HUES6 (cell line): ENCODE measurements at regions not wholly inside any gene's neighbourhood (a gene's known extent, or its start where the extent isn't known, plus 50 kb on each side); places are given as distances from the start of the nearest gene placed in this dataset.

Experiments
- H3K27ac ChIP-seq: 2 replicates; pipeline ENCODE4 v1.7.0; 2013; ENCODE audit warnings: low read depth, mild to moderate bottlenecking, low read length, inconsistent platforms
- H3K27me3 ChIP-seq: 2 replicates; pipeline ENCODE4 v1.6.1; 2013; ENCODE audit warnings: low read length; ENCODE audit not compliant: control insufficient read depth, insufficient read depth
- H3K36me3 ChIP-seq: 2 replicates; pipeline ENCODE4 v1.6.1; 2013; ENCODE audit warnings: low read length; ENCODE audit not compliant: control insufficient read depth, insufficient read depth
- H3K4me1 ChIP-seq: 2 replicates; pipeline ENCODE4 v1.6.1; 2013; ENCODE audit warnings: low read length; ENCODE audit not compliant: control insufficient read depth, insufficient read depth
- H3K4me3 ChIP-seq: 2 replicates; pipeline ENCODE4 v1.5.1; 2013; ENCODE audit warnings: low read depth, low read length
- H3K9ac ChIP-seq: one replicate; pipeline ENCODE4 v1.6.1; 2013; ENCODE audit warnings: mild to moderate bottlenecking, low read length
- H3K9me3 ChIP-seq: 2 replicates; pipeline ENCODE4 v1.6.1; 2013; ENCODE audit warnings: low read depth, low read length; ENCODE audit not compliant: control insufficient read depth, insufficient read depth

DNA sequence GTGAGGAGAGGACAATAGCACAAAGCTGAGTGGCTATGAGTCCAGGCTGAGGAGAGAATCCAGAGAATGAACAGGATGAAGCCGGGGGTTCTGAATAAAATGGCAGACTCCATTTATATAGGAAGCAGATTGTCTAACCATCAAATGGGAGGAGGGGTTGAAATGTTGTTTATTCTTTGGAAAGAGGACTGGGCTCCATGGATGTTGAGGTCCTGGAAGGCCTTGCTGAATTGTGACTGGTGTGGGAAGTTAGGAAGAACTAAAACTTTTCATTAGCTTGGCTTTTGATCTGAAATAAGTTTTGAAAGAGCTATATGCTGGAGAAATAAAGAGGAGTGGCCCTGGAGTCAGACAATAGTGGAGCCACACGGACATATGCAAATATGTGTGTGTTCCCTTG, 647.8 kb downstream of the RNF144B start:
- Histone ChIP-seq H3K9me3 (no peaks in the 10 kb centered on the region), H3K9ac (no peak overlapping the region), H3K4me3 (no peak overlapping the region), H3K4me1 (no peaks in the 10 kb centered on the region), H3K36me3 (no peaks in the 10 kb centered on the region), H3K27ac (no peak overlapping the region), H3K27me3 (no peaks in the 10 kb centered on the region)

DNA sequence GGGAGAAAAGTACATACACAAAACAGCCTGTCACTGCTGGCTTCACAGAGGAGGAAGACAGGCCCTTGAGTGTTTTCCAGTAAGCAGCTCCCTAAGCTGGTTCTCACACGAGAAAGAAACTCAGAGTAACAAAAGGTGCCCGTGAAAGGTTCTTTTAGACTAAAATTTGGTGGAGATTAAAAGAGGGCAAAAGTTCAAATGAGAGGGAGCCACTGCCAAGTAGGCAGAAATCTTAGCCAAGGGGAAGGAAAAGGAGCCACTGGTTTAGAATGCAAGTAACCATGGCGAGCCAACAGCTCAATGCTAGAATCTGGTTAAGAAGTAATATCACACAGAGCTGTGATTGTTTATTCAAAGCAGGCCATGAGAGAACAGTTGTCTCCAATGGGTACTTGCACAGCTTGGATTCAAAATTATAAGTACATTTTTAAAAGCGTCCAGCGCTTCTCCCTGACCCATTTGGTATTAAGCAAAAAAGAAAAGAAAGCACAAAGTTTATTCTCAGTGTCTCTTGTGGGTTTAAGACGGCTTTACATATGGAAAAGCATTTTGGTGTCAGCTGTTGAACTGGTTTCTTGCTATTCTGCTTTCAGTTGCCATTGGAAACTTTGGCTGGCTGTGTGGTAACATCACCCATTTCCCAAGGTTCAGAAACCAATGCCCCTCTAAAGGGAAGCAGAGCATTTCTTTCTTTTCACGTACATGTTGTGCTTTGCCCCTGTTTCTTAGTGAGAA, 648.5 kb downstream of the RNF144B start:
- H3K9me3 ChIP-seq = no peaks in the 10 kb centered on the region
- no peaks in the 10 kb centered on the region for H3K4me1 ChIP-seq
- H3K27ac ChIP-seq = no peak overlapping the region
- no peaks in the 10 kb centered on the region for H3K36me3 ChIP-seq
- H3K9ac ChIP-seq = no peak overlapping the region
- no peaks in the 10 kb centered on the region for H3K27me3 ChIP-seq
- no peak overlapping the region for H3K4me3 ChIP-seq

DNA sequence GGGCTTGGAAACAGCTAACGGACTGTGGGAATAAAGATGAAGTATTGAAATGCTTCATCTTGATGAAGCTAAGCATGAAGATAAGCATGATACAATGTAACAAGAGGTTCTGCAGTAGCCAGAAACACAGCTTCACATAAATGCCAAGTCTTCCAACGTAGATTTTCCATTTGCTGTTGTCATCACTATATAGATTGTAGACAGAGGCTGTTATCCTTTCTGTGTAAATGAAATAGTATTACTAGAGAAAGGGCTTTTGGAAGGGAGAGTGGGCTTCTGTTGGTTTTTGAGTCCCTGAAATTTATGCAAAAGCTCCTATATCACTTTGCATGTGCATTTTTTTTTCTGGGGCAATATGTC, 649.0 kb downstream of the RNF144B start:
- no peak overlapping the region for H3K27ac ChIP-seq
- H3K9ac ChIP-seq = no peak overlapping the region

DNA sequence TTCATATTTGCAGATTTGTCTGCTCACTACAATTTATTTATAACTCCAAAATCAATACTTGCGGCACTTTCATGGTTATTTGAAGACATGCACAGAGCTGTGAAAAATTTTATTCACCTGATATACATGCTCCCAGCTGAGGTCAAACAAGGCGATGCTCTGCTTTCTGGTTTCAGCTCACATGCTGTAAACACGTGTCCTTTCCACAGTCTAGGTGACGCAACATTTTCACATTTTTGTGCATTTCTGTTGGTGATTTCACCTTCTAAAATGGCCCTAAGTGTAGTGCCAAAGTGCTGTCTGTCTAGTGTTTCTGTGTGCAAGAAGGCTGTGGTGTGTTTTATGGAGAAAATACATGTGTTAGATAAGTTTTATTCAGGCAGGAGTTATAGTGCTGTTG, 650.5 kb downstream of the RNF144B start:
- Histone ChIP-seq H3K36me3 (no peaks in the 10 kb centered on the region), H3K4me3 (no peak overlapping the region), H3K27ac (no peak overlapping the region), H3K27me3 (no peaks in the 10 kb centered on the region), H3K9me3 (no peaks in the 10 kb centered on the region), H3K9ac (no peak overlapping the region), H3K4me1 (no peaks in the 10 kb centered on the region)

More for the DNA sequence above, 649.0 kb downstream of the RNF144B start:
- H3K27me3 ChIP-seq = no peaks in the 10 kb centered on the region
- H3K36me3 ChIP-seq = no peaks in the 10 kb centered on the region
- H3K9me3 ChIP-seq = no peaks in the 10 kb centered on the region
- no peak overlapping the region for H3K4me3 ChIP-seq
- no peaks in the 10 kb centered on the region for H3K4me1 ChIP-seq

DNA sequence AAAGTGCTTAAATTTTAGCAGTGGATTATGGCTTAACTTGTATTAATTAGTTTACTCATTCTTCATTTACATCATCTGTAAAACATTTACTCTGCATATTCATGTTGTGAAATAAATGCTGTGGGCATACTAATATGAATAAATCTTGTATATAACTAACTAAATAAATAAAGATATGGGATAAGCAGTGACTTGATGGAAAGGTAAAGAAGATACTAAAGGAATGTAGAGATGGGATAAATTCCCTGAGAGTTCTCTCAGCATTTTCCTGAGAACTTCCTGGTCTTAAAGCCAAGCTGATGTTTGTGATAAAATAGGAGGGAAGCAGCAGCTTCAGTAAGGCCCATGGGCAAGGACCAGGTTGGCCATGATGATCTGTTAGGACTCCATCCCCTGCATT, 652.1 kb downstream of the RNF144B start:
- H3K9ac ChIP-seq = no peak overlapping the region
- H3K27ac ChIP-seq = no peak overlapping the region
- H3K4me3 ChIP-seq = no peak overlapping the region
- H3K36me3 ChIP-seq = no peaks in the 10 kb centered on the region
- no peaks in the 10 kb centered on the region for H3K4me1 ChIP-seq
- H3K9me3 ChIP-seq = no peaks in the 10 kb centered on the region
- H3K27me3 ChIP-seq = no peaks in the 10 kb centered on the region

DNA sequence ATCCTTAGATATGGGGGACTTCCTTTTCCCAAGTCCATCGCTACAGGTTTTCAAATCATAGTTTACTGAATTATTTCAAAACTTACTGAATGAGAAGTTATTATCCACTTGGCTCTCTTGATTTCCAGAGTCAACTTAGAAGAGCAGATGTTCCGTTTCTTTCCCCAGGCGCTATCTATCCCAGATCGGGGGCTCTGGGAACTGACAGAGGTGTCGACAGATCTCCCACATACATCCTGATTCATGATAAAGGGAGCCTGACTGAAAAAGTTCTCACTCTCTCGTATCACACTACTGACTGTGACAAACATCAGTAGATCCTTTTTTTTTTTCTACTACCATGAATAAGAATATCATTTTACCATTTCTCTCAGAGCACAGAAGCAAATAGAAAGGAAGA, 654.8 kb downstream of the RNF144B start:
- Histone ChIP-seq H3K4me3 (no peak overlapping the region), H3K27ac (no peak overlapping the region), H3K36me3 (no peaks in the 10 kb centered on the region), H3K9me3 (no peaks in the 10 kb centered on the region), H3K27me3 (no peaks in the 10 kb centered on the region), H3K4me1 (no peaks in the 10 kb centered on the region), H3K9ac (no peak overlapping the region)

DNA sequence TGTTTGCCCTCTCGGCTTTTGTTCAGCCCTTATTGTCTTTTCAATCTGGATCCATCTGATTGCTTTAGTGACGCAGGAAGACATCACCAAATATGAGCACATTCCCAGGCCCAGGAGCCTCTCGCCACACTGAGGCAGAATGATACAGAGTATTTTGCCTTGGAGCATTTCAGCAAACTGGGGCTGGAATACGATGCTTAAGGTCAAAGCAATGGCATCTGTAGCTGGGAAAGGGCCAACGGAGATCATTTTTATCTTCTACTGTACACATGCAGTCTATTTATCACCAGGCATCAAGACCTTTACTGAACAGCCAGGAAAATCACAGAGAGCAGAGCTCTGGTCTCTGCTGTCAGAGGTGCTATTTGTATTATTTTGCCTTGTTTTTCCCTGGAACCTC, 655.3 kb downstream of the RNF144B start:
- Histone ChIP-seq H3K9ac (no peak overlapping the region), H3K27me3 (no peaks in the 10 kb centered on the region), H3K9me3 (no peaks in the 10 kb centered on the region), H3K27ac (no peak overlapping the region), H3K4me3 (no peak overlapping the region), H3K36me3 (no peaks in the 10 kb centered on the region), H3K4me1 (no peaks in the 10 kb centered on the region)

DNA sequence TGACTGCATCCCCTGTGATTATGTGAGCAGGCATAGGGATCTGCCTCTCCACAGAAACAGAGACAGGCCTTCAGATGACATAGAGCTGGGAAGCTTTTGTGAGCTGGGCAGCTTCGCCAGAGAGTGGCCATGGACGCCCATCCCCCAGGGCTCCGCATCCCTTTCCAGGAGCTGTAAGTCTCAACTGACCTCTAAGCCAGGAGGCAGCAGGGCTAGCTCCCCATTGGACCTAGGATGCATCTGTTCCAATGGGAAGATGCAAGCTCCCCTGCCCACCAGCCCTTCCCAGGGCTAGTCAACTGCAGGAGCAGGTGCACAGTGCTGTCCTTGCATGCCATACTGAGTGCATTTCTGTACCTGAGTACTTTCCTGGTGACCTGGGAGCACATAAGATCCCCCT, 663.6 kb downstream of the RNF144B start:
- H3K36me3 ChIP-seq = no peaks in the 10 kb centered on the region
- H3K9me3 ChIP-seq = peaks cover 3% of the 10 kb centered on the region; the same call in 1 of the 2 replicates
- no peaks in the 10 kb centered on the region for H3K27me3 ChIP-seq
- no peak overlapping the region for H3K27ac ChIP-seq
- H3K9ac ChIP-seq = no peak overlapping the region
- H3K4me1 ChIP-seq = no peaks in the 10 kb centered on the region
- no peak overlapping the region for H3K4me3 ChIP-seq

DNA sequence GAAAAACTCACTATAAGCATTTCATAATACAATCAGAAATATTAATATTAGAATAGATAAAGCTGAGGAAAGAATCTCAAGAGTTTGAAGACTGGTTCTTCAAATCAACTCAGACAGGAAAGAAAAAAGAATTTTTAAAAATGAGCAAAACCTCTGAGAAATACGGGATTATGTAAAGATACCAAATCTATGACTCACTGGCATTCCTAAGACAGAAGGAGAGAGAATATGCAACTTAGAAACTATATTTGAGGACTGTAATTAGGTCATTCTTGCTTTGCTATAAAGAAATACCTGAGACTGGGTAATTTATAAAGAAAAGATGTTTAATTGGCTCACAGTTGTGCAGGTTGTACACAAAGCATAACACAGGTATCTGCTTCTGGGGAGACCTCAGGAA, 665.1 kb downstream of the RNF144B start:
- no peak overlapping the region for H3K27ac ChIP-seq
- H3K4me1 ChIP-seq = no peaks in the 10 kb centered on the region
- H3K27me3 ChIP-seq = no peaks in the 10 kb centered on the region
- H3K9me3 ChIP-seq = peaks cover 3% of the 10 kb centered on the region; the same call in 1 of the 2 replicates
- H3K9ac ChIP-seq = no peak overlapping the region
- H3K4me3 ChIP-seq = no peak overlapping the region
- H3K36me3 ChIP-seq = no peaks in the 10 kb centered on the region

DNA sequence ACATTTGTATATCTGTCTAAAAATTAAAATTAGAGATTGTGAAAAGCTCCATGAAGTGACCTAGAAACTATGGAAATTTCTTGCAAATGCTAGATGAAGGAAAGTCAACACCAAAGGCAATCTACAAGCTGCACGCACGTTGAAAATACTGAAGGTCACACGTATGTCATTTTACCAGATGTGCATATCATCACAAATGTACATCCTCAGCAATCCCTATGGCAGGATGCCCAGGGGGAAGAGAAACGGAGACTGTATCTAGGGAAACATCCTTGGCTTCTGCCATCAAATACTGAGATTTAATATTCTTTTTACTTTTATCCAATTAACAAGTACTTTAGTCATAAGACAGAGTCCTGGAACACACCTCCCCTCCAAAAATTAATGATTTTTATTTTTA, 672.0 kb downstream of the RNF144B start:
- no peak overlapping the region for H3K9ac ChIP-seq
- no peaks in the 10 kb centered on the region for H3K4me1 ChIP-seq
- no peaks in the 10 kb centered on the region for H3K36me3 ChIP-seq
- 0 out of 2 replicates have a peak, but pooled peaks cover 1% of the 10 kb centered on the region for H3K9me3 ChIP-seq
- no peak overlapping the region for H3K4me3 ChIP-seq
- no peak overlapping the region for H3K27ac ChIP-seq
- H3K27me3 ChIP-seq = no peaks in the 10 kb centered on the region

DNA sequence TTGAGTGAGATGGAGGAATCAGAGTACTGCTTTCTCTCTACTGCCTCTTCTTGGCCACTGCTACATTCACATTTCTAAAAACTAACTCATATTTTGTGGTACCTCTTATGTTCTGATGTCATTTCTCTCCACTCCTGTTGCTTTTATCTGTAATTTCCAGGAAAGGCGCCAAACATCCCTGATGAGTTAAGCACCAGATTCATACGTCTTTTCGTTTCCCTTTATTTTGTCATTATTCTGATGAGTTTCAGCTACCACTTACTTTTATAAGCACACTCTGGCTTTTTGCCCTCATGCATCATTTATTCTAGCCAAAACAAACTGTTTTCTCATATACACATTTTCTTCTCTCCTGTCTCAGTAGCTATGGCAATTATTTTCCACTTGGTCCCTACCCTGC, 680.0 kb downstream of the RNF144B start:
- no peak overlapping the region for H3K9ac ChIP-seq
- H3K27me3 ChIP-seq = no peaks in the 10 kb centered on the region
- no peaks in the 10 kb centered on the region for H3K4me1 ChIP-seq
- no peaks in the 10 kb centered on the region for H3K36me3 ChIP-seq
- H3K4me3 ChIP-seq = no peak overlapping the region
- 0 out of 2 replicates have a peak, but pooled peaks cover 3% of the 10 kb centered on the region for H3K9me3 ChIP-seq
- H3K27ac ChIP-seq = no peak overlapping the region
